ENCODE measurements at regions not wholly inside any gene's neighbourhood (a gene's known extent, or its start where the extent isn't known, plus 50 kb on each side); places are given as distances from the start of the nearest gene placed in this dataset.
A peak's percentile ranks its signal among the peaks of the same experiment; 100 is the strongest.

DNA sequence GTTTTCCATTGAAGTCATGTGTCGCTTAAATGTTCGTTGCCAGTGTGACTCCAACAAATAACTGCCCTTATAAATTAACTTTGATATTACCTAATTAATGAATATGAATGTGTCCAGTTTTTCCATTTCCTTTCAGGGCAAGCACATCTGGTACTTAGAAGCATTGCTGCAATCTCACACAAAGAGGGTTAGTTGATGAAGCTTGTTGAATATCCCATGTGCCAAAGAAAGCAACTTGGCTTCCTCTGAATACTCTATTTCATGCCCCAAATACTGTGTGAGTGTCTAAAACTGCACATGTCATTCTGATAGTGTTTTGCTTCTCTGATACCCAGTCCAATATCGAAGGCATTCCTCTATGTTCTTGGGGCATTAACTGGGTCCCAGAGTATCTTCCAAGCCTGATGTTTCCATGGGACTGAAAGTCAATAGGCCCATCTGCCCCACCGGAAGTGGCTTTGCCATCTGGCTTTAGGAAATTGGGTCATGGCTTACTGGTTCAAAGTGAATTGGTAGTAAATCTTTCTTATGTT is 75.8 kb upstream of the CNTN1 start:
- no peak for DNase-seq (ENCODE audit: low read depth, low spot score)

DNA sequence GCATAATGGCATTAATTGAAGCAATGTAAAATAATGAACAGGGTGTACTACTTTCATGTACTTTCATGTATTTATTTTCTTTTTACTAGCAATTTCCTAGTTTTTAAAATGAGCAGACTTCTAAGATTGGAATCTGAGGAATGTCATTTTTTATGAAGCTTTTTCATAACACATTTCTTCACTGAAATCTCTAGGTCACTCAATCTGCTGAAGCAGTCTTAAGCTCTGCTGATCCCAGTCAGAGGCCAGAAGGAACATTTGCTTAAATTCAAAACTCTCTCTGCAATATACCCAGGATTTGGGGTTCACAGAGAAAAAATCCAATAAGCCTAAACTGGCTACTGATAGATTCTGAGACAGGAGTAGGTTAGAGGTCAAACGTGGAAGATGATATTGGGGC is 73.6 kb upstream of the CNTN1 start:
- DNase-seq (ENCODE audit: low read depth, low spot score): no peak

DNA sequence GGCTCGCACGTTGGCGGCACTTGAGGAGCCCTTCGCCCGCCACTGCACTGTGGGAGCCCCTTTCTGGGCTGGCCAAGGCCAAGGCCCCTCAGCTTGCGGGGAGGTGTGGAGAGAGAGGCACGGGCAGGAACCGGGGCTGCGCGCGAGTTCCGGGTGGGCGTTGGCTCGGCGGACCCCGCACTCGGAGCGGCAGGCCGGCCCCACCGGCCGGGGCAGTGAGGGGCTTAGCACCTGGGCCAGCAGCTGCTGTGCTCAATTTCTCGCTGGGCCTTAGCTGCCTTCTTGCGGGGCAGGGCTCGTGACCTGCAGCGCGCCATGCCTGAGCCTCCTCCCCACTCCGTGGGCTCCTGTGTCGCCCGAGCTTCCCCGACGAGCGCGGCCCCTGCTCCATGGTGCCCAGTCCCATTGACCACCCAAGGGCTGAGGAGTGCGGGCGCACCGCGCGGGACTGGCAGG is 71.6 kb upstream of the CNTN1 start:
- no peak for DNase-seq (ENCODE audit: low read depth, low spot score)

DNA sequence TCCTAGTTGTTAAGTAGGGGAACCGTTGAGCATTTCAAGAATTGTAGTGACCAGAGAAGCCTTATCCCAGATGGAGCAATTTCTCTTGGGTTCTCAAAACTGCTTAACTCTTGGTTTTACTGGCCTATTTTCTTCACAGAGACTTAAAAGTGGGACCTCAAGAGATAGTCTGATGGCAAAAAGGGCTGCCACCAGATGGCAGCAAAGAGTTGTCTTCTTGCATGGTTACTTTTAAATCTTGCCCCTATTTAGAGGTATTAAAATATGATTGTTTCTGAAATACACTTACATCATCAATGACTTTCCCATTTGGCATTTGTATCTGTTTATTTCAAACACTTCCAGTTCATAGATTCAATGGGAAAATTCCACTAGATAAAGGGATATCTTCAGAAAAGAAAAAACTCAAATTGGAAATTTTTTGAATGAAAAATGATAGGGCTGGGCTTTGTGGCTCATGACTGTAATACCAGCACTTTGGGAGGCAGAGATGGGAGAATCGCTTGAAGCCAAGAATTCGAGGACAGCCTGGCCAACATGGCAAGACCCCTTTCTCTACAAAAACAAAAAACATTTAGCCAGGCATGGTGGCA is 69.9 kb upstream of the CNTN1 start:
- peak; percentile 70 for DNase-seq (ENCODE audit: low read depth, low spot score)

DNA sequence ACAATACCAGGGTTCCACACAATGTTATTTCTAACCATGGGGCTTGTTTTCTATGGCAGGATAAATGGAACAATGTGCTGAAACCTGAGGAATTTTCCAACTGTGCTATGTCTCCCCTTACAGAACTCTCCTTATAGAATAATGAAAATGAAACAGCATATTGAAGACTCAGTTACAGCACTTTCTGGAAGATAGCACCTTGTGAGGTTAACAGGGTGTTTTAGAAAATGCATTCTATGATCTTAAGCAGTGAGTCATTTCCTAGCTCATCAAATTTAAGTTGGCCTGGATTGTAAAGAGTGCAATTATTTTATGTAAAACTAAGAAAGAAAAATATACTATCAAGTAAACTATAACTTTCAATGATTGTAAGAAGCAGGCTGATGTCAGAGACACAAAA is 60.1 kb upstream of the CNTN1 start:
- DNase-seq (ENCODE audit: low read depth, low spot score): no peak

DNA sequence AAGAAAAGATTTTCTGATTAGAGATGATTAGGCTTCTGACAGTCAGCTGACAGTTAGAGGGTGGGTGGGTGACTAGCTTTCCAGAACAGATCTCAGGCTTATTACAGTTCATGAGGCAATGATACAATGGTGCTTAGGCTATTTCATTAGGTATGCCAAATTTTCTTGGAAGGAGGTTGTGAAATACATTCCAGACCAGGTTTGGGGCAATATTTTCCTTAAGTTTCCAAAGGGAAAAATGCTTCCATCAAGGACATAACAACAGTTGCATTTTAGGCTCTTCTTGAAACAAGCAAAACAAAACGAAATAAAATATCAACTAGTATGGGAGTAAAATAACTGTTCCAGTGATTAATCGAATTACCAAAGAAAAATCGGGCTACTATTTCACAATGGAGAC is 59.3 kb upstream of the CNTN1 start:
- no peak for DNase-seq (ENCODE audit: low read depth, low spot score)

DNA sequence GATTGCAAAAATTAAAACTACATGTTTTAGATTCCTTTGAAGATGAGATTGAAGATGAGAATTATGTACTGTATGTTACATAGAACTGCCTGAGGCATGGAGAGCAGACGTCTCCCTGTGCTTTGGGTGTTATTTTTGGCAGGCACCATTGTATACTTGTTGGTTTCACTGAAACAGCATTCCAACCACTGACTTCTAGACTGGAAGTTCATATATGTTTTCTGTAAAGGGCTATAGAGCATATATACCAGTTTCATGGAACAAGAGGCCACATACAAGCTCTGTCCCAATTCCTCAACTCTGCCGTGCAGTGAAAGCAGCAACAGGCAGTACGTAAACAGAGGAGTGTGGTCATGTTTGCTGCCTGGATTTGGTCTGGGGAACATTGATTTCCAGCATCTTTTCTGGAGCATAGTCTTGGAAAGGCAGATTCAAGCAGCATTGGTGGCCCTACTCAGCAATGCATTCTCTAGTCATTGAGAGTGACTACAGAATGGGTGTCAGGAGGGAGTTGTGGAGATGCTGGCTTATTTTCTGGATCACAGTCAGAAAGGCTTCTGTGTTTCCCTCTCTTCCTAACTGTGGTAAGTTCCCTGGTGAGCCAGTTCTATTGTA is 57.6 kb upstream of the CNTN1 start:
- no peak for DNase-seq (ENCODE audit: low read depth, low spot score)

DNA sequence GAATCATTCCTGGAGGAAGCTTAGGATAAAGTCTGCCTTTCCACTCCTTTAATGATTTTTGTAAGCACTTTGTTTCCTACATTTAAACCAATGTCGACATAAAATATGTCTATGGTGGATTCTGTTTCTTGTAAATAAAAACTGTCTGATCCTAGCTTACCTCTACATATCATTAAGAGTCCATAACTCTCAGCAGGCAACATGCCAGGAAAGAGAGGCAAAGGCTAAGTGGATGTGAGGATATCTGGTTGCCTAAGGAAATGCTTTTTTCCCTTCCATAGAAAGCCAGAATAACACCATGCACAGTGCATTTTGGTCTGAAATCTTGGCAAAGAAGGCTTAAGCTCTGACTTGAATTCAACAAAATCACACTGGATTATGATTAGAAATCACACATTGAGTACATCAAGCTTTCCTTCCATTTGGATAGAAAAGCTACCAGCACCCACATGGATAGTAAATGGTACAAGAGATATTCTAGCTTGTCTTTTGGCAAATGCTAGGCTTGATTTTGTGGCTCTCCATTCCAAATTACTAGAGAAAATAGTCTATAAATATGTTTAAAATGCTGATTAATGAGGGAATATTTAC is 57.0 kb upstream of the CNTN1 start:
- no peak for DNase-seq (ENCODE audit: low read depth, low spot score)
